HEK293T (cell line): ENCODE measurements at regions not wholly inside any gene's neighbourhood (a gene's known extent, or its start where the extent isn't known, plus 50 kb on each side); places are given as distances from the start of the nearest gene placed in this dataset.
"Not testable (repeated sequence)": the region's sequence is repeated elsewhere in the genome, so short reads cannot be mapped to it uniquely, and the experiment has no call there.

Experiments used
- CTCF ChIA-PET: fragments of 350-600 bp; formaldehyde crosslinking; extraction: SDS; loops from one replicate; lab custom pipeline; 2021; ENCODE audit warnings: antibody characterized with exemption, inconsistent platforms; lab: Yijun Ruan, JAX
- POLR2A ChIA-PET: fragments of 350-600 bp; formaldehyde crosslinking; extraction: SDS; loops from one replicate; lab custom pipeline; 2020; ENCODE audit warnings: antibody characterized with exemption, inconsistent platforms; lab: Yijun Ruan, JAX
- DNase-seq: peaks from one replicate; pipeline ENCODE4 v3.0.0; 2012; ENCODE audit warnings: mixed read lengths; ENCODE audit errors: extremely low spot score
- ARNT ChIP-seq: fragments of 450-650 bp; IDR thresholded peaks from 2 replicates; pipeline ENCODE4 v1.6.1; 2017; ENCODE audit warnings: mild to moderate bottlenecking
- BHLHE40 ChIP-seq: fragments of 450-650 bp; IDR thresholded peaks from 2 replicates; pipeline ENCODE4 v1.6.1; 2016; ENCODE audit warnings: mild to moderate bottlenecking, moderate library complexity, borderline replicate concordance
- CTBP1 ChIP-seq: fragments of 450-650 bp; IDR thresholded peaks from 2 replicates; pipeline ENCODE4 v1.6.1; 2016; ENCODE audit warnings: borderline replicate concordance
- ELF4 ChIP-seq: fragments of 450-650 bp; IDR thresholded peaks from 2 replicates; pipeline ENCODE4 v1.6.1; 2017; ENCODE audit warnings: antibody characterized with exemption
- FOXA1 ChIP-seq: fragments of 450-650 bp; IDR thresholded peaks from 2 replicates; pipeline ENCODE4 v1.6.1; 2016; ENCODE audit warnings: mild to moderate bottlenecking
- FOXK2 ChIP-seq: fragments of 450-650 bp; IDR thresholded peaks from 2 replicates; pipeline ENCODE4 v1.6.1; 2016; ENCODE audit warnings: mild to moderate bottlenecking
- FOXM1 ChIP-seq: fragments of 450-650 bp; IDR thresholded peaks from 2 replicates; pipeline ENCODE4 v1.6.1; 2017; ENCODE audit warnings: mild to moderate bottlenecking, borderline replicate concordance
- HDGF ChIP-seq: fragments of 450-650 bp; IDR thresholded peaks from 2 replicates; pipeline ENCODE4 v1.6.1; 2017; ENCODE audit warnings: antibody characterized with exemption, borderline replicate concordance
- L3MBTL2 ChIP-seq: fragments of 450-650 bp; conservative IDR thresholded peaks from 2 replicates; pipeline ENCODE4 v1.6.1; 2016; ENCODE audit warnings: mild to moderate bottlenecking
- LEF1 ChIP-seq: fragments of 450-650 bp; IDR thresholded peaks from 2 replicates; pipeline ENCODE4 v1.6.1; 2017; ENCODE audit warnings: mild to moderate bottlenecking, borderline replicate concordance
- NFRKB ChIP-seq: fragments of 450-650 bp; IDR thresholded peaks from 2 replicates; pipeline ENCODE4 v1.6.1; 2016; ENCODE audit warnings: mild to moderate bottlenecking, moderate library complexity
- PKNOX1 ChIP-seq: fragments of 450-650 bp; IDR thresholded peaks from 2 replicates; pipeline ENCODE4 v1.6.1; 2016
- SP1 ChIP-seq: fragments of 450-650 bp; IDR thresholded peaks from 2 replicates; pipeline ENCODE4 v1.6.1; 2017
- SUZ12 ChIP-seq: fragments of 450-650 bp; IDR thresholded peaks from 2 replicates; pipeline ENCODE4 v1.6.1; 2016; ENCODE audit warnings: mild to moderate bottlenecking
- TARDBP ChIP-seq: fragments of 450-650 bp; IDR thresholded peaks from 2 replicates; pipeline ENCODE4 v1.6.1; 2016
- ZNF384 ChIP-seq: fragments of 450-650 bp; IDR thresholded peaks from 2 replicates; pipeline ENCODE4 v1.6.1; 2016

DNA sequence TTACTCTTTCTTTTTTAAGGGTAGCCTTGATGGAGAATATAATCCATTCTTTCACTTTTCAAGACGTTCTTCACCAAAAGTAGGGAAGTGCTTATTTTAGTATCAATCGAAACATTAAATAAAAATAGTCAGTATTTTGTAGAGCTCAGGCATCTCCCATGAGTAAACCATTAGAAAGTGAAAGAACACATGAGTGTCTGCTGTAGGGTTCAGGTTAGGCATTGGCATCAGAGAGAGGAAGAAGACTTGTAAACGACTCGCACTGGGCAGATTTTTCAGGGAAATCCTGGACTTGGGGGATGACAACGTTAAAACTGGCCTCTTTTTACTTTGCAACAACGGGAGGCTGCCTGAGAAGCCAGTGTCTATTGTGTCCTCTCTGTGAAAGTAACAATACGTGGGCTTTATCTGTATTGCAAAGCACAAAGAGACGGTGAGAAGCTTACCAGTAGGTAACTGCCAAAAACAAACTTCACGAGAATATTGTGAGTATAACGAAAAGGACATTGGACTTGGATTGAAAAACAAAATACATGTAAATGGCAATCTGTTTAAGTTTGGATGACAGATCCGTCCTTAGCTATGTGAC lies 451.7 kb downstream of the PYDC2 start:
- no peak for DNase-seq
- ChIA-PET CTCF (no interaction called here), POLR2A (no interaction called here)
- no peak for TF ChIP-seq CTBP1
- TF ChIP-seq NFRKB, result no peak
- TF ChIP-seq ELF4, result no peak
- TF ChIP-seq BHLHE40, result no peak
- no peak for TF ChIP-seq LEF1
- no peak for TF ChIP-seq FOXM1
- no peak for TF ChIP-seq SP1
- TF ChIP-seq FOXK2, result no peak
- no peak for TF ChIP-seq HDGF
- TF ChIP-seq SUZ12, result no peak
- no peak for TF ChIP-seq FOXA1
- TF ChIP-seq PKNOX1, result no peak
- no peak for TF ChIP-seq ZNF384
- no peak for TF ChIP-seq TARDBP
- no peak for TF ChIP-seq ARNT
- TF ChIP-seq L3MBTL2, result no peak

- TF ChIP-seq SP1, result no peak
- TF ChIP-seq L3MBTL2, result no peak
- TF ChIP-seq ARNT, result no peak
- no peak for TF ChIP-seq ZNF384
- TF ChIP-seq TARDBP, result no peak
- no peak for TF ChIP-seq FOXM1
- TF ChIP-seq NFRKB, result no peak
- TF ChIP-seq SUZ12, result no peak
- POLR2A ChIA-PET, result no interaction called here
- no peak for DNase-seq
These were observed 454.7 kb downstream of the PYDC2 start for GRCh38 chr3:191915712-191916111.

DNA sequence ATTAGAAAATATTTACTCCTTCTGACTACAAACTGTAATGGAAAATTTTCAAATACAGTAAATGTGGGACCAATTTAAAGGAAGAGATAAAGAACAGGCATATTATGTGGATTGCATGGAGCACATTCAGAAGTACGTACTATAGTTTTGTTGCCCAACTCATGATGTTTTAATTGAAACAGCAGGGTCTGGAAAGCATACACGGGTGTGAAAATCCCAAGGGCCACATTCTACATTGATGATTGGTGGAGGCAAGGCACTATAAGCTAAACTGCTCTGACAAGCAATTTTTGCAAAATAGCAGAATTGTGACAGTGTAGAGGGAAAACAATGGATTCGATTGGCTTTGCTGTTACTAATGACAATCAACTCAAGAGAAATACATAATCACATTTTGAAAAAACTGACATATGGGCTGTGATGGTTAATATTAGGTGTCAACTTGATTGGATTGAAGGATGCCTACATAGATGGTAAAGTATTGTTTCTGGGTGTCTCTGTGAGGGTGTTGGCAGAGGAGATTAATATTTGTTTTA lies 458.6 kb downstream of the PYDC2 start:
- no peak for DNase-seq
- CTCF ChIA-PET, result interaction anchor here (0.6 kb wide), 1 partner anchor 50 kb away, joined by 3 read pairs; no protein-coding TSS in a partner anchor
- POLR2A ChIA-PET, result no interaction called here
- TF ChIP-seq HDGF (no peak), ZNF384 (no peak), FOXA1 (no peak)

More at GRCh38 chr3:191915712-191916111, 454.7 kb downstream of the PYDC2 start:
- CTCF ChIA-PET, result no interaction called here

DNA sequence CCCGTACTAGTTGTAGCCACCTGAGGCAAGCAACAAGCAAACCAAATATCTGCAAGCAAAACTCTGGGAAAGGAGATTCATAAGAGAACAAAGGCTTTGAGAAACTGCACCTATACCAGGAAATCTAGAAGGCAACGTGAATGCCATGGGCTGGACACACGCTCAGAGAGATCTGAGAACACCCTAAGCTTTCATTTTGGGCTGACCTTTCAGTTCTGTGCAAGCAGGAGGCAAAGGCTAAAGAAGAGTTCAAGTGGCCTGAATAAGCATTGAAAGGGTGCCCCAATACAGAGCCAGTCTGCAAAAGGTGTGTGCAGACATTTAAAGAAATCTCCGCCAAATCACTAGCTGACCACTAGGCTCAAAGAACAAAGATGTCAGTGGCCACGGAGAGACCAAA lies 461.6 kb downstream of the PYDC2 start:
- CTCF ChIA-PET, result no interaction called here
- DNase-seq, result no peak
- POLR2A ChIA-PET, result no interaction called here
- no peak for TF ChIP-seq BHLHE40
- no peak for TF ChIP-seq PKNOX1
- TF ChIP-seq NFRKB, result no peak
- no peak for TF ChIP-seq FOXM1
- no peak for TF ChIP-seq HDGF
- no peak for TF ChIP-seq FOXK2
- TF ChIP-seq SUZ12, result no peak
- no peak for TF ChIP-seq ZNF384
- no peak for TF ChIP-seq LEF1
- no peak for TF ChIP-seq FOXA1
- no peak for TF ChIP-seq TARDBP
- no peak for TF ChIP-seq L3MBTL2

GRCh38 chr3:191927183-191927817 lies 466.3 kb downstream of the PYDC2 start:
- DNase-seq, CTCF ChIA-PET, POLR2A ChIA-PET: not testable (repeated sequence)

- DNase-seq, CTCF ChIA-PET, POLR2A ChIA-PET: not testable (repeated sequence)
These were observed 467.0 kb downstream of the PYDC2 start for GRCh38 chr3:191927998-191928397.

- ChIA-PET POLR2A (no interaction called here), CTCF (no interaction called here)
- TF ChIP-seq LEF1 (no peak), ELF4 (no peak), FOXM1 (no peak), BHLHE40 (no peak), FOXK2 (no peak), HDGF (no peak), TARDBP (no peak), PKNOX1 (no peak), FOXA1 (no peak), NFRKB (no peak), SUZ12 (no peak), L3MBTL2 (no peak), CTBP1 (no peak), SP1 (no peak), ARNT (no peak), ZNF384 (no peak)
- DNase-seq, result no peak
These were observed 483.9 kb downstream of the PYDC2 start for GRCh38 chr3:191944835-191945234.
